ENCODE measurements at regions not wholly inside any gene's neighbourhood (a gene's known extent, or its start where the extent isn't known, plus 50 kb on each side); places are given as distances from the start of the nearest gene placed in this dataset.
A peak's percentile ranks its signal among the peaks of the same experiment; 100 is the strongest.

DNA sequence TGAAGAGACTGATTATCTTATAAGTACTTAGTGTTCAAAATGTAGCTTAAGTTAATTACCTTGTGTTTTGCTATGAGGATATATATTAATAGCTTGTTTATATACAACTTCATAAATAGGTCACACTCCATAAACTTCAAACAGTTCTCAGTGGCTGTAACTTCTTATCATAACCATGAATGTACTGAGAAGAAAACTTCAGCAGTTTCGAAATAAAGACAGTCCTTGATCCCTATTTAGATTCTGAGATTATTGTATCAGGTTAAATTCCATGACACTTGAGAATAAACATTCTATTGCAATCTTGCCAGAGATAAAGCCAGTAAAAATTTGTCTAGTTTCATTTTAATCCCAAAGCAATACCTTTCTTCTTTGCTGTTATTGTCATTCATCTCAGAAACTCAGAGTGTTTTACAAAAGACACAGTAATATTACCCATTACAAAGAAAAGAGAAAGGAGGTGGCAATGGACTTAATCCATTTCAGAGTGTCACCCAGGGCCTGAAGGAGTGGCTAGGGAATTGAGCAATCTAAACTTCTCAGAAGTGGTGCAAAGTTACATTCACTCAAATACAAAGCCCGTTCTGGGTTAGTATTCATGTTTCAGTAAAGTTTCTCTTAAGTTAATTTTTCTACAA is 403.6 kb downstream of the SEMA3D start:
- no peak overlapping the region for H3K4me3 ChIP-seq (ENCODE audit: low read depth in 2 of 2, low read length in 1 of 2)
- WGBS (ENCODE audit: low lambda C conversion rate) = 80% methylated on average over 2 of the region's 2 CpGs
- H3K9me2 ChIP-seq = no peaks in the 10 kb centered on the region
- H3K9me3 ChIP-seq = no peaks in the 10 kb centered on the region
- no peak for TF ChIP-seq GATA2 (CRISPR knock-in tag; IDR thresholded peaks at IDR 0.05)
- no peak for TF ChIP-seq TEAD4 (IDR thresholded peaks at IDR 0.05; ENCODE audit: borderline replicate concordance, insufficient read depth)
- TF ChIP-seq, protein P1, sequence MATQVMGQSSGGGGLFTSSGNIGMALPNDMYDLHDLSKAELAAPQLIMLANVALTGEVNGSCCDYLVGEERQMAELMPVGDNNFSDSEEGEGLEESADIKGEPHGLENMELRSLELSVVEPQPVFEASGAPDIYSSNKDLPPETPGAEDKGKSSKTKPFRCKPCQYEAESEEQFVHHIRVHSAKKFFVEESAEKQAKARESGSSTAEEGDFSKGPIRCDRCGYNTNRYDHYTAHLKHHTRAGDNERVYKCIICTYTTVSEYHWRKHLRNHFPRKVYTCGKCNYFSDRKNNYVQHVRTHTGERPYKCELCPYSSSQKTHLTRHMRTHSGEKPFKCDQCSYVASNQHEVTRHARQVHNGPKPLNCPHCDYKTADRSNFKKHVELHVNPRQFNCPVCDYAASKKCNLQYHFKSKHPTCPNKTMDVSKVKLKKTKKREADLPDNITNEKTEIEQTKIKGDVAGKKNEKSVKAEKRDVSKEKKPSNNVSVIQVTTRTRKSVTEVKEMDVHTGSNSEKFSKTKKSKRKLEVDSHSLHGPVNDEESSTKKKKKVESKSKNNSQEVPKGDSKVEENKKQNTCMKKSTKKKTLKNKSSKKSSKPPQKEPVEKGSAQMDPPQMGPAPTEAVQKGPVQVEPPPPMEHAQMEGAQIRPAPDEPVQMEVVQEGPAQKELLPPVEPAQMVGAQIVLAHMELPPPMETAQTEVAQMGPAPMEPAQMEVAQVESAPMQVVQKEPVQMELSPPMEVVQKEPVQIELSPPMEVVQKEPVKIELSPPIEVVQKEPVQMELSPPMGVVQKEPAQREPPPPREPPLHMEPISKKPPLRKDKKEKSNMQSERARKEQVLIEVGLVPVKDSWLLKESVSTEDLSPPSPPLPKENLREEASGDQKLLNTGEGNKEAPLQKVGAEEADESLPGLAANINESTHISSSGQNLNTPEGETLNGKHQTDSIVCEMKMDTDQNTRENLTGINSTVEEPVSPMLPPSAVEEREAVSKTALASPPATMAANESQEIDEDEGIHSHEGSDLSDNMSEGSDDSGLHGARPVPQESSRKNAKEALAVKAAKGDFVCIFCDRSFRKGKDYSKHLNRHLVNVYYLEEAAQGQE (IDR thresholded peaks at IDR 0.05; ENCODE audit: low read depth, low read length) = no peak
- TF ChIP-seq, protein P2, sequence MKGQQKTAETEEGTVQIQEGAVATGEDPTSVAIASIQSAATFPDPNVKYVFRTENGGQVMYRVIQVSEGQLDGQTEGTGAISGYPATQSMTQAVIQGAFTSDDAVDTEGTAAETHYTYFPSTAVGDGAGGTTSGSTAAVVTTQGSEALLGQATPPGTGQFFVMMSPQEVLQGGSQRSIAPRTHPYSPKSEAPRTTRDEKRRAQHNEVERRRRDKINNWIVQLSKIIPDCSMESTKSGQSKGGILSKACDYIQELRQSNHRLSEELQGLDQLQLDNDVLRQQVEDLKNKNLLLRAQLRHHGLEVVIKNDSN (IDR thresholded peaks at IDR 0.05; ENCODE audit: borderline replicate concordance, low read depth) = no peak
- no peak for TF ChIP-seq MXI1 (IDR thresholded peaks at IDR 0.05; ENCODE audit: low read depth, low read length)
- no peak for TF ChIP-seq CHD2 (IDR thresholded peaks at IDR 0.05; ENCODE audit: low read length, partially characterized antibody)
- no peak for TF ChIP-seq NFIC (IDR thresholded peaks at IDR 0.05; ENCODE audit: borderline replicate concordance)
- no peak for TF ChIP-seq MEF2A (IDR thresholded peaks at IDR 0.05; ENCODE audit: borderline replicate concordance, low read depth)
- no peak for TF ChIP-seq TCF12 (IDR thresholded peaks at IDR 0.05)
- TF ChIP-seq NRF1 (IDR thresholded peaks at IDR 0.05; ENCODE audit: low read depth, low read length) = no peak
- TF ChIP-seq, protein P3, sequence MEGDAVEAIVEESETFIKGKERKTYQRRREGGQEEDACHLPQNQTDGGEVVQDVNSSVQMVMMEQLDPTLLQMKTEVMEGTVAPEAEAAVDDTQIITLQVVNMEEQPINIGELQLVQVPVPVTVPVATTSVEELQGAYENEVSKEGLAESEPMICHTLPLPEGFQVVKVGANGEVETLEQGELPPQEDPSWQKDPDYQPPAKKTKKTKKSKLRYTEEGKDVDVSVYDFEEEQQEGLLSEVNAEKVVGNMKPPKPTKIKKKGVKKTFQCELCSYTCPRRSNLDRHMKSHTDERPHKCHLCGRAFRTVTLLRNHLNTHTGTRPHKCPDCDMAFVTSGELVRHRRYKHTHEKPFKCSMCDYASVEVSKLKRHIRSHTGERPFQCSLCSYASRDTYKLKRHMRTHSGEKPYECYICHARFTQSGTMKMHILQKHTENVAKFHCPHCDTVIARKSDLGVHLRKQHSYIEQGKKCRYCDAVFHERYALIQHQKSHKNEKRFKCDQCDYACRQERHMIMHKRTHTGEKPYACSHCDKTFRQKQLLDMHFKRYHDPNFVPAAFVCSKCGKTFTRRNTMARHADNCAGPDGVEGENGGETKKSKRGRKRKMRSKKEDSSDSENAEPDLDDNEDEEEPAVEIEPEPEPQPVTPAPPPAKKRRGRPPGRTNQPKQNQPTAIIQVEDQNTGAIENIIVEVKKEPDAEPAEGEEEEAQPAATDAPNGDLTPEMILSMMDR (IDR thresholded peaks at IDR 0.05) = no peak
- no peak for TF ChIP-seq ELF1 (IDR thresholded peaks at IDR 0.05)
- TF ChIP-seq EP300 (IDR thresholded peaks at IDR 0.05; ENCODE audit: borderline replicate concordance in 1 of 2, low read depth in 1 of 2, low read length in 1 of 2) = no peak
- no peak for TF ChIP-seq GABPA (IDR thresholded peaks at IDR 0.05; ENCODE audit: low read depth)
- no peak for TF ChIP-seq YY1 (IDR thresholded peaks at IDR 0.05; ENCODE audit: low read depth)
- no peak for TF ChIP-seq RXRA (IDR thresholded peaks at IDR 0.05; ENCODE audit: borderline replicate concordance, low read depth)
- TF ChIP-seq FOXJ3 (CRISPR knock-in tag; IDR thresholded peaks at IDR 0.05) = no peak
- peaks cover 0 to 4% of the 10 kb centered on the region in 2 experiments; a peak in 1 of 4 replicates for H3K4me1 ChIP-seq (ENCODE audit: control insufficient read depth in 1 of 2, insufficient read depth in 2 of 2, low read depth in 1 of 2, low read length in 1 of 2)
- no peak for DNase-seq
- no peaks in the 10 kb centered on the region for H3K79me2 ChIP-seq (ENCODE audit: insufficient read depth)
- H3K27me3 ChIP-seq (ENCODE audit: insufficient read depth) = no peaks in the 10 kb centered on the region
- CTCF ChIA-PET = no interaction called here
- H4K20me1 ChIP-seq (ENCODE audit: insufficient read depth) = no peaks in the 10 kb centered on the region
- POLR2A ChIA-PET = no interaction called here
- no peak overlapping the region for H3K9ac ChIP-seq
- H3K4me2 ChIP-seq = no peak overlapping the region
- H3F3A ChIP-seq (replicated peaks; ENCODE audit: insufficient read depth) = no peaks in the 10 kb centered on the region
- peak overlapping the region; percentile 0; the same call in 1 of the 2 replicates for H2AFZ ChIP-seq (ENCODE audit: low read depth)
- H3K27ac ChIP-seq (ENCODE audit: low read depth in 2 of 2, low read length in 1 of 2) = no peak overlapping the region
- no peaks in the 10 kb centered on the region for H3K36me3 ChIP-seq (replicated peaks in 1 of 2; ENCODE audit: control insufficient read depth in 1 of 2, insufficient read depth in 2 of 2, low read length in 1 of 2)
